ENCODE measurements at regions not wholly inside any gene's neighbourhood (a gene's known extent, or its start where the extent isn't known, plus 50 kb on each side); places are given as distances from the start of the nearest gene placed in this dataset.
"Not testable (repeated sequence)": the region's sequence is repeated elsewhere in the genome, so short reads cannot be mapped to it uniquely, and the experiment has no call there.

DNA sequence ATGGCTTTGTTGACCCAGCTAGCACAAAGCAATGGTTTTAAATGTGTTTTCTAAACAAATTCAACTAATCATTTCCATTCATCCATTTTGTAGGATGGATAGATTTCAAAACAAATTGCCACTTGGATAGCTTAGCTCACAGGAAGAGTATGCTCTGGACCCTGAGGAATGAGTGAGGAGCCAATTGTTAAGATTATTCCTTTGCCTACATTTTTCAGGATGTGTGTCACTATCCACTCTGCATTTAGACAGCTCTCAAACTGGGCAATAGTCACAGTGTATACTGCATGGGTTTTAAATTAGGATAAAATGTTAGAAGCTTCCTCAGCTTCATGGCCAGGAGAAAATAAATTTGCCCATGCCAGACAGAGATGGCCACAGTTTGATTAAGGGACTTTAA is 605.6 kb upstream of the TEX47 start:
- DNase-seq (ENCODE audit: low read depth, low spot score): peak; percentile 2

DNA sequence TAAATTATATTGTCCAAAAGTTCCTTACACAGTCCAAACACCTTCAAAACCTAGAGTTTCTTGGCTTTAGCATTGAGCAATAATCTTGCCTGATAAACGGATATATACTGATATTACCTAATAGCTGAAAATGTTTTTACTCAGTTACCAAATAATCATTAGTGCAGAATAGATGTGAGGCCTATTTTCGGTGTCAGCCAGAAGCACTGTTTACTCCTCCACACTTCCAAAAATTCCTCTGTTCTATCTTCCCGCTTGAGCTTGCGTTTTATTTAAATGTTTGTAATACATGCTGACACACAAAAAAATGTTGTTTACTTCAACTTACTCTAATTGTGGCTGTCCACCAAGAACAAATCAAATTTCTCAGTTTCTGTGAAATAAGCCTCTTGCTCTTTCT is 606.2 kb upstream of the TEX47 start:
- no peak for DNase-seq (ENCODE audit: low read depth, low spot score)

- DNase-seq (ENCODE audit: low read depth, low spot score): no peak
Measured at GRCh38 chr7:89451911-89452310, 656.4 kb upstream of the TEX47 start.

- DNase-seq (ENCODE audit: low read depth, low spot score): no peak
Measured at GRCh38 chr7:89456556-89456955, 661.0 kb upstream of the TEX47 start.

GRCh38 chr7:89458114-89458513 is 662.6 kb upstream of the TEX47 start:
- DNase-seq (ENCODE audit: low read depth, low spot score): no peak

DNA sequence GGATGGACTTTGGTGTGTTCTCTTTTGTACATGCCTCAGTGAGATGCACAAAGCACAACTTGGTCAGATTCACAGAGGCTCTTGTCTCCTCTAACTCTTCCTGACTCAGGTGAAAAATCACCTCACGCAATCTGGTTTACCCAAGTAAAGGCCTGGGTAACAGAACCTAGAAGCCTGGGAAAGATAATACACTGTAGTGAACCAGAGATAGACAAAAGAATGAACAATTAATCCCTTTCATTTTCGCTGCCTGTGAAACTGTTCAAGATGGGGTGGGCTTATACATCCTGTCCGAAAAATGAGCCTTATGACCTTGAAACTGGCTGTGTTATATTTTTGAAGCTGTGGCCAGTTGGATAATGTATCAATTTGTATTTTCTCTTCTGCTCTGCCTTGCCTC is 678.9 kb upstream of the TEX47 start:
- no peak for DNase-seq (ENCODE audit: low read depth, low spot score)

GRCh38 chr7:89477991-89478390 is 676.3 kb upstream of the STEAP1 start:
- DNase-seq (ENCODE audit: low read depth, low spot score): no peak

- DNase-seq (ENCODE audit: low read depth, low spot score): no peak
Measured at GRCh38 chr7:89495704-89496103, 658.6 kb upstream of the STEAP1 start.

- no peak for DNase-seq (ENCODE audit: low read depth, low spot score)
Measured at GRCh38 chr7:89500084-89500483, 654.2 kb upstream of the STEAP1 start.

GRCh38 chr7:89503281-89503680 is 651.0 kb upstream of the STEAP1 start:
- no peak for DNase-seq (ENCODE audit: low read depth, low spot score)

- no peak for DNase-seq (ENCODE audit: low read depth, low spot score)
Measured at GRCh38 chr7:89507034-89507433, 647.2 kb upstream of the STEAP1 start.

GRCh38 chr7:89511900-89512299 is 642.4 kb upstream of the STEAP1 start:
- no peak for DNase-seq (ENCODE audit: low read depth, low spot score)

DNA sequence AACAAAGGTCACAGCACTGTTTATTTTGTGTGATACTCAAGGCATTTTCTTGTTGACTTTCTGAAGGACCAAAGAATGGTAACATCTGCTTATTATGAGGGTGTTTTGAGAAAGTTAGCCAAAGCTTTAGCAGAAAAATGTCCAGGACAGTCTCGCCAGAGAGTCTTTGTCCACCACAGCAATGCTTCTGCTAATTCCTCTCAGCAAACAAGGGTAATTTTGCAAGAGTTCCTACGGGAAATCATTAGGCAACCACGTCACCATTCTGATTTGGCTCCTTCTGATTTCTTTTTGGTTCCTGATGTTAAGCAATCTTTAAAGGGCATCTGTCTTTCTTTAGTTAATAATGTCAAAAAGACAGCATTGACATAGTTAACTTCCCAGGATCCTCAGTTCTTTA is 639.3 kb upstream of the STEAP1 start:
- DNase-seq (ENCODE audit: low read depth, low spot score): no peak

DNA sequence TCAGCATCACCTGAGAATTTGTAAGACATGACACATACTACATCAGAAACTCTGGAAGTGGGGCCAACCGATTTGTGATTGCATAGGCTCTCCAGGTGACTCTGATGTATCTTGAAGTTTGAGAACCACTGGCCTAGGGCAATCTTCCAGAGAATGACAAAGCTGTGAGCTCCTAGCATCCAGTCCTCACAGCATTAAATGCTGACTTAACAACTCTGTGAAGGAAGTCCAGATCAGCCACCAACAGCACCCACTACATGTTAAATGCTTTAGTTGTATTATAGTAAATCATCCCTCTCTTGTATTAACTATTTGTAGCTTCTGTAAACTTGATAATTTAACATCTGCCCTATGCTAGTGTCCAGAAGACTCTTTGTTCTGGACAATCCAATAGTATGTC is 636.5 kb upstream of the STEAP1 start:
- no peak for DNase-seq (ENCODE audit: low read depth, low spot score)

DNA sequence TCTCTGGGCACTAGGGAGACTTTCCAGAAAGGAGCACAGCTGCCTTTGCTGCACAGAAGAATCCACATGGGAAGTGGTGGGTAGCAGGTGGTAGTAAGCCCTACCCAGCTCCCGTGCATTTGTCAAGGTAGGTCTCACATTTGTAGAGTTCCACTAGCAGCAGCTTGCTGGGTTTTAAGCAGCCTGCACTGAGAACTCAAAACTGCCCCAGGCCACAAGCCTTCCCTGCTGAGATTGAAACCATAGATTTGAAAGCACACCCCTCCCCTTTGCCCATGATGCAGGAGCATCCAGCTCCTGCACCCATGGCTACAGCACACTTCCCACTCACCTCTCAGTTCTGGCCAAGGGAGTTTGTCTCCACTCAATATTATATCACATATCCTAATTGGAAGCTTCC is 604.5 kb upstream of the STEAP1 start:
- DNase-seq (ENCODE audit: low read depth, low spot score): no peak

GRCh38 chr7:89554209-89554608 is 600.1 kb upstream of the STEAP1 start:
- no peak for DNase-seq (ENCODE audit: low read depth, low spot score)

DNA sequence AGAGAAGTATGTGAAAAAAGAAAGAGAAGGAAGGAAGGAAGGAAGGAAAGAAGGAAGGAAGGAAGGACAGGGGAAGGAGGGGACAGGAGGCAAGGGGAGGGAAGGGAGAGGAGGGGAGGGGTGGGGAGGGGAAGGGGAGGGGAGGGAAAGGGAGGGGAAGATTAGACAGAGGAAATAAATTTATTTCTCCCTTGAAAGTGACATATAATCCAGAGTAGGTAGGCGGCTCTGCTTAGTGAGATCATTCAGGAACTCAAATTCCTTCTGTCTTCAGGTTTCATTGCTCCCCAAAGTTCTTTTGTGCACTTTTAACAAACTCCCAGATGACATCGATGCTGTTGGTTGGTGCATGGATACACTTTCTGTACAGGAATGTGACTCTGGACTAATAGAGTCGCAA is 594.7 kb upstream of the STEAP1 start:
- no peak for DNase-seq (ENCODE audit: low read depth, low spot score)

- no peak for DNase-seq (ENCODE audit: low read depth, low spot score)
Measured at GRCh38 chr7:89563597-89563996, 590.7 kb upstream of the STEAP1 start.

DNA sequence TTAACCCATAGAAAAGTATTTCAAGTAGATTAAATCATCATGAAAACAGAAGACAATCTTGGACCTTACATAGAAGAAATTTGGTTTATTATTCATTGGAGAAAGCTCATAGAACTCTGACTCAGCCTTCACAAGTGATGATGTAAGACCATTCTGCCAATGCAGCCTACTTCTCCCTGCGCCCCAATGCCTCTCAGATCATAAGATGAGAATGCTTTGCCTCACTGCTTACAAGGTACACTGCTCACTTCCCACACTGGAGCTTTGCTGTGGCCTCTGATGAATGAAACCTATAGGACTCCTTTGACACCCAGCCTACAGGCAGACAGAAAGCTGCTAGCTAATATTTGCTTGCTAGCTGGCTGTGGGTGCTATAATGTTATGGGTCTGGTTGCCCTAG is 569.4 kb upstream of the STEAP1 start:
- DNase-seq (ENCODE audit: low read depth, low spot score): no peak

DNA sequence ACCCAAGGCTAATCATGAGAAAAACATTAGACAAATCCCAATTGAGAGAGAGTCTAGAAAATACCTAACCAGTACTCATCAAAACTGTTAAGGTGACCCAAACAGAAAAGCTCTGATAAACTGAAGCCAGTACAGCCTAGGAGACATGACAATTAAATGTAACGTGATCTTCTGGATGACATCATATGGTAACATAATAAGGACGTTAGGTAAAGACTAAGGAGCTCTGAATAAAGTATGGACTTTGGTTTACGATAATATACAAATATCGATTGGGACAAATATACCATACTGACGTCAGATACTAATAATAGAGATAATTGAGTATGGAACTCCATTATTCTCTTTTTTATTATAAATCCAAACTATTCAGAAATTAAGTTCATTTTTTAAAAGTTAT is 561.1 kb upstream of the STEAP1 start:
- no peak for DNase-seq (ENCODE audit: low read depth, low spot score)

- no peak for DNase-seq (ENCODE audit: low read depth, low spot score)
Measured at GRCh38 chr7:89602984-89603383, 551.3 kb upstream of the STEAP1 start.

GRCh38 chr7:89605362-89605761 is 548.9 kb upstream of the STEAP1 start:
- no peak for DNase-seq (ENCODE audit: low read depth, low spot score)

- no peak for DNase-seq (ENCODE audit: low read depth, low spot score)
Measured at GRCh38 chr7:89606511-89606910, 547.8 kb upstream of the STEAP1 start.

DNA sequence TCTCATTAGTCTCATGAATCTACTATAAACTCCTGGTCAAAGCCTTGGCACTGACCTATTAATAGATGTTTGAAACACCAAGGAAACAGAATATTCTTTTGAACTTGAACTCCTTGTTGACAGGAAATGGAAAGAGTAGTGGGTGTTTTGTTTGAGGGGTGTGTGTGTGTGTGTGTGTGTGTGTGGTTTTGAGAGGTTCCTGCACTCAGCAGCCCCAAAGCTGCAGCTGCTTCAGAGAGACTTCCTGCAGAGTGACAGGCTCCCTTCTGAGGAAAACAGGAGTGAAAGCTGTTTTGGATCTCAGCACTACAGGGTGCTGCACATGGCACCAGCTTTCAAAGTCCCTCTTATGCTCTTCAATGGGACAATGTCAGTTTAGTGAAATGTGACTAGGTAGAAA is 546.5 kb upstream of the STEAP1 start:
- no peak for DNase-seq (ENCODE audit: low read depth, low spot score)

DNA sequence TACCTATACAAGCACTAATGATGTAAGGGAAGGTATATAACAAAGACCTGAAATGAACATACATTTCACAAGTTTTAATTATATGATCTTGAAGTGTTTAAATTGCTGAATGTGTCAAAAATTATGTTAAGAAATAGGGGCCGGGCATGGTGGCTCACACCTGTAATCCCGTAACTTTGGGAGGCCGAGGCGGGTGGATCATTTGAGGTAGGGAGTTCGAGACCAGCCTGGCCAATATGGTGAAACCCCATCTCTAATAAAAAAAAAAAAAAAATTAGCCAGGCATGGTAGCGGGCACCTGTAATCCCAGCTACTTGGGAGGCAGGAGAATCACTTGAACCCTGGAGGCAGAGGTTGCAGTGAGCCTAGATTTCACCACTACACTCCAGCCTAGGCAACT is 537.4 kb upstream of the STEAP1 start:
- not testable (repeated sequence) for DNase-seq (ENCODE audit: low read depth, low spot score)

Data from astrocyte of the hippocampus (primary cell).